ACC112 (cell line): ENCODE measurements at regions not wholly inside any gene's neighbourhood (a gene's known extent, or its start where the extent isn't known, plus 50 kb on each side); places are given as distances from the start of the nearest gene placed in this dataset.
"Not testable (repeated sequence)": the region's sequence is repeated elsewhere in the genome, so short reads cannot be mapped to it uniquely, and the experiment has no call there.

Experiments used
- H2AFZ ChIP-seq: fragments of 200-600 bp; sonication (generic); one replicate; pipeline ENCODE4 v1.6.0; 2017; ENCODE audit warnings: antibody characterized with exemption, low read length; ENCODE audit not compliant: unreplicated experiment
- H3K27ac ChIP-seq: fragments of 200-600 bp; sonication (generic); 2 replicates; pipeline ENCODE4 v1.5.1; 2014; ENCODE audit warnings: low read depth, mild to moderate bottlenecking, antibody characterized with exemption, low read length, moderate library complexity
- H3K27me3 ChIP-seq: fragments of 200-600 bp; sonication (generic); 2 replicates; pipeline ENCODE4 v1.6.1; 2014; ENCODE audit warnings: mild to moderate bottlenecking, antibody characterized with exemption, low read length, moderate library complexity, mixed read lengths; ENCODE audit not compliant: insufficient read depth
- H3K36me3 ChIP-seq: fragments of 200-600 bp; sonication (generic); 2 replicates; pipeline ENCODE4 v1.6.1; 2016; ENCODE audit warnings: mild to moderate bottlenecking, antibody characterized with exemption, low read length, moderate library complexity, mixed read lengths; ENCODE audit not compliant: insufficient read depth
- H3K4me1 ChIP-seq: fragments of 200-600 bp; sonication (generic); one replicate; pipeline ENCODE4 v1.6.1; 2016; ENCODE audit warnings: low read length, mixed read lengths; ENCODE audit not compliant: insufficient read depth, unreplicated experiment, control insufficient read depth
- H3K4me3 ChIP-seq: fragments of 200-600 bp; sonication (generic); 2 replicates; pipeline ENCODE4 v1.5.1; 2014; ENCODE audit warnings: mild to moderate bottlenecking, low read depth, low read length
- H3K79me2 ChIP-seq: fragments of 200-600 bp; sonication (generic); one replicate; pipeline ENCODE4 v1.6.0; 2016; ENCODE audit warnings: low read length; ENCODE audit not compliant: control insufficient read depth, unreplicated experiment, insufficient read depth

GRCh38 chr1:181185461-181185860 lies 97.0 kb downstream of the IER5 start:
- no peaks in the 10 kb centered on the region for H3K79me2 ChIP-seq
- H3K36me3 ChIP-seq = no peaks in the 10 kb centered on the region

GRCh38 chr1:181186133-181186532 lies 97.6 kb downstream of the IER5 start:
- not testable (repeated sequence) for H3K4me3 ChIP-seq, H3K79me2 ChIP-seq, H3K27ac ChIP-seq, H3K4me1 ChIP-seq, H3K36me3 ChIP-seq, H2AFZ ChIP-seq
- H3K27me3 ChIP-seq = peaks cover 49% of the 10 kb centered on the region

More at GRCh38 chr1:181185461-181185860, 97.0 kb downstream of the IER5 start:
- Histone ChIP-seq H3K27ac (no peak overlapping the region), H3K27me3 (peaks cover 49% of the 10 kb centered on the region), H3K4me1 (no peaks in the 10 kb centered on the region), H2AFZ (no peak overlapping the region), H3K4me3 (no peak overlapping the region)

- Histone ChIP-seq H3K4me3 (no peak overlapping the region), H3K4me1 (no peaks in the 10 kb centered on the region), H3K27ac (no peak overlapping the region), H2AFZ (no peak overlapping the region), H3K27me3 (peaks cover 52% of the 10 kb centered on the region), H3K36me3 (no peaks in the 10 kb centered on the region), H3K79me2 (no peaks in the 10 kb centered on the region)
Observed at GRCh38 chr1:181187337-181188126, 99.0 kb downstream of the IER5 start.

- H3K36me3 ChIP-seq = no peaks in the 10 kb centered on the region
- H3K27me3 ChIP-seq = peaks cover 47% of the 10 kb centered on the region
- H2AFZ ChIP-seq = no peak overlapping the region
- no peak overlapping the region for H3K4me3 ChIP-seq
- H3K4me1 ChIP-seq = no peaks in the 10 kb centered on the region
- no peaks in the 10 kb centered on the region for H3K79me2 ChIP-seq
- no peak overlapping the region for H3K27ac ChIP-seq
Observed at GRCh38 chr1:181189245-181189644, 100.7 kb downstream of the IER5 start.

- H3K36me3 ChIP-seq = no peaks in the 10 kb centered on the region
- no peak overlapping the region for H2AFZ ChIP-seq
- H3K4me3 ChIP-seq = no peak overlapping the region
- H3K4me1 ChIP-seq = no peaks in the 10 kb centered on the region
- peaks cover 41% of the 10 kb centered on the region for H3K27me3 ChIP-seq
- H3K79me2 ChIP-seq = no peaks in the 10 kb centered on the region
- H3K27ac ChIP-seq = no peak overlapping the region
Observed at GRCh38 chr1:181189691-181190363, 101.3 kb downstream of the IER5 start.

GRCh38 chr1:181190364-181191035 lies 102.0 kb downstream of the IER5 start:
- no peaks in the 10 kb centered on the region for H3K4me1 ChIP-seq
- peaks cover 35% of the 10 kb centered on the region for H3K27me3 ChIP-seq
- no peak overlapping the region for H3K27ac ChIP-seq
- no peak overlapping the region for H3K4me3 ChIP-seq
- H3K36me3 ChIP-seq = no peaks in the 10 kb centered on the region
- H3K79me2 ChIP-seq = no peaks in the 10 kb centered on the region
- no peak overlapping the region for H2AFZ ChIP-seq

- H3K4me3 ChIP-seq = no peak overlapping the region
- H3K27me3 ChIP-seq = peaks cover 28% of the 10 kb centered on the region; the same call in 1 of the 2 replicates
- H3K27ac ChIP-seq = no peak overlapping the region
- H3K4me1 ChIP-seq = no peaks in the 10 kb centered on the region
- no peaks in the 10 kb centered on the region for H3K79me2 ChIP-seq
- no peaks in the 10 kb centered on the region for H3K36me3 ChIP-seq
- H2AFZ ChIP-seq = no peak overlapping the region
Observed at GRCh38 chr1:181191494-181192040, 103.1 kb downstream of the IER5 start.

- Histone ChIP-seq H3K36me3 (no peaks in the 10 kb centered on the region), H3K4me1 (no peaks in the 10 kb centered on the region), H3K4me3 (no peak overlapping the region), H2AFZ (no peak overlapping the region), H3K27ac (no peak overlapping the region), H3K79me2 (no peaks in the 10 kb centered on the region), H3K27me3 (peaks cover 23% of the 10 kb centered on the region; the same call in 1 of the 2 replicates)
Observed at GRCh38 chr1:181192316-181192715, 103.8 kb downstream of the IER5 start.

GRCh38 chr1:181202986-181203555 lies 114.6 kb downstream of the IER5 start:
- H3K79me2 ChIP-seq = no peaks in the 10 kb centered on the region
- peaks cover 34% of the 10 kb centered on the region; the same call in 1 of the 2 replicates for H3K27me3 ChIP-seq
- H3K27ac ChIP-seq = no peak overlapping the region
- no peak overlapping the region for H3K4me3 ChIP-seq
- H2AFZ ChIP-seq = no peak overlapping the region
- no peaks in the 10 kb centered on the region for H3K4me1 ChIP-seq
- H3K36me3 ChIP-seq = no peaks in the 10 kb centered on the region

GRCh38 chr1:181204530-181204929 lies 116.0 kb downstream of the IER5 start:
- Histone ChIP-seq H3K27me3 (peaks cover 47% of the 10 kb centered on the region; the same call in 1 of the 2 replicates), H2AFZ (no peak overlapping the region), H3K4me3 (no peak overlapping the region), H3K4me1 (no peaks in the 10 kb centered on the region), H3K27ac (no peak overlapping the region), H3K79me2 (no peaks in the 10 kb centered on the region), H3K36me3 (no peaks in the 10 kb centered on the region)
